Kidney epithelial cell (primary cell): ENCODE measurements at regions not wholly inside any gene's neighbourhood (a gene's known extent, or its start where the extent isn't known, plus 50 kb on each side); places are given as distances from the start of the nearest gene placed in this dataset.

ENCODE experiments used
- DNase-seq: peaks from one replicate; pipeline ENCODE4 v3.0.0-alpha.2; 2010; ENCODE audit warnings: low read depth
- H3K27me3 ChIP-seq: 2 replicates; pipeline ENCODE4 v1.6.0; 2011; ENCODE audit warnings: low read length; ENCODE audit not compliant: control insufficient read depth, insufficient read depth
- H3K36me3 ChIP-seq: 2 replicates; pipeline ENCODE4 v1.5.1; 2011; ENCODE audit warnings: low read length; ENCODE audit not compliant: control insufficient read depth, insufficient read depth
- H3K4me3 ChIP-seq: 2 replicates; pipeline ENCODE4 v1.5.1; 2011; ENCODE audit warnings: low read depth, mild to moderate bottlenecking, control low read depth, low read length
- TF ChIP-seq, protein P1 (sequence below): IDR thresholded peaks from 2 replicates; pipeline ENCODE4 v1.5.1; 2011; ENCODE audit warnings: mild to moderate bottlenecking, moderate library complexity, low read length, control low read depth, inconsistent platforms; ENCODE audit not compliant: insufficient read depth, poor library complexity, severe bottlenecking

DNA sequence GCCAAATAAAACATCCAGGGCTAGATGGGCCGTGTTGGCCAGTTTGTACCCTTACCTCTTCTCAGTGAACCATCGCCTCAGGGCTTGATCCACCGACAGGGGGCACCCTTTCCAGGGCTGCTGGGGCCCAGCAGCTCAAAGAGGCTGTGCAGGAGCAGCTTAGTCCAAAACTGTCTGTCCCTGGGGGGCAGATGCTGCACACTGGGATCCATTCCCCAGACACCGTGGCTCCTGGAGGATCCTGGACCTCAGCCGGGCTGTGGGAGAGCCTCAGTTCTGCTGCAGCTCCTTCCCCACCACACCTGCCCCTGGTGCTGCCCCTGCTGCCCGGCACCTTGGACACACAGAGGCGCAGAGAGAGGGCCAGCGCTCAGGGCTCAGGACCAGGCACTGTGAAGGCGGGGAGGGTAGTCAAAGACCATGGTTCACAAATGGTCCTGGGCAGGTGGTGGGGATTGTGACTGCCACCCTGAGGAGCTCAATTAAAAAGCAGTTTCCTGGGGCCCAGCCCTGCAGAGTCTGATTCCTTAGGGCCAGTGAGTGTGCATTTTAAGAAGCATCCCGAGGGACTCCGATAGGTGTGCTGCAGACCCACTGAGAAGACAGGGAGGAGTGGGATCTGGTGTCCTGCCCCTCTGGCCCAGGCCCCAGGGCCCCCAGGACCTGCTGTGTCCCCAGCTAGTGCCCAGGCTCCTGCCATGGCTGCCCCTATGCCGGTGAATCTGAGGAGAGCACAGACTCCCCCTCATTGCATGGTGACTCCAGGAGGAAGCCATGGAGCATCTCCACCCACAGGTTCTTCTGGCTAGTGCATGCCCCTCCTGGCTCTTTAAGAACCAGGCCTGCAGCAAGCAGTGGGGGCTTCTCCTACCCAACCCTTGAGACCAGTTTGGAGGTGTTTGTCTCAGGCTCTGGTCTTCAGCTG lies 86.5 kb upstream of the PRR20G start:
- no peak overlapping the region for H3K4me3 ChIP-seq
- TF ChIP-seq, protein P1, sequence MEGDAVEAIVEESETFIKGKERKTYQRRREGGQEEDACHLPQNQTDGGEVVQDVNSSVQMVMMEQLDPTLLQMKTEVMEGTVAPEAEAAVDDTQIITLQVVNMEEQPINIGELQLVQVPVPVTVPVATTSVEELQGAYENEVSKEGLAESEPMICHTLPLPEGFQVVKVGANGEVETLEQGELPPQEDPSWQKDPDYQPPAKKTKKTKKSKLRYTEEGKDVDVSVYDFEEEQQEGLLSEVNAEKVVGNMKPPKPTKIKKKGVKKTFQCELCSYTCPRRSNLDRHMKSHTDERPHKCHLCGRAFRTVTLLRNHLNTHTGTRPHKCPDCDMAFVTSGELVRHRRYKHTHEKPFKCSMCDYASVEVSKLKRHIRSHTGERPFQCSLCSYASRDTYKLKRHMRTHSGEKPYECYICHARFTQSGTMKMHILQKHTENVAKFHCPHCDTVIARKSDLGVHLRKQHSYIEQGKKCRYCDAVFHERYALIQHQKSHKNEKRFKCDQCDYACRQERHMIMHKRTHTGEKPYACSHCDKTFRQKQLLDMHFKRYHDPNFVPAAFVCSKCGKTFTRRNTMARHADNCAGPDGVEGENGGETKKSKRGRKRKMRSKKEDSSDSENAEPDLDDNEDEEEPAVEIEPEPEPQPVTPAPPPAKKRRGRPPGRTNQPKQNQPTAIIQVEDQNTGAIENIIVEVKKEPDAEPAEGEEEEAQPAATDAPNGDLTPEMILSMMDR = peak; percentile 39
- peaks cover 15% of the 10 kb centered on the region for H3K27me3 ChIP-seq
- no peak for DNase-seq
- no peaks in the 10 kb centered on the region for H3K36me3 ChIP-seq

DNA sequence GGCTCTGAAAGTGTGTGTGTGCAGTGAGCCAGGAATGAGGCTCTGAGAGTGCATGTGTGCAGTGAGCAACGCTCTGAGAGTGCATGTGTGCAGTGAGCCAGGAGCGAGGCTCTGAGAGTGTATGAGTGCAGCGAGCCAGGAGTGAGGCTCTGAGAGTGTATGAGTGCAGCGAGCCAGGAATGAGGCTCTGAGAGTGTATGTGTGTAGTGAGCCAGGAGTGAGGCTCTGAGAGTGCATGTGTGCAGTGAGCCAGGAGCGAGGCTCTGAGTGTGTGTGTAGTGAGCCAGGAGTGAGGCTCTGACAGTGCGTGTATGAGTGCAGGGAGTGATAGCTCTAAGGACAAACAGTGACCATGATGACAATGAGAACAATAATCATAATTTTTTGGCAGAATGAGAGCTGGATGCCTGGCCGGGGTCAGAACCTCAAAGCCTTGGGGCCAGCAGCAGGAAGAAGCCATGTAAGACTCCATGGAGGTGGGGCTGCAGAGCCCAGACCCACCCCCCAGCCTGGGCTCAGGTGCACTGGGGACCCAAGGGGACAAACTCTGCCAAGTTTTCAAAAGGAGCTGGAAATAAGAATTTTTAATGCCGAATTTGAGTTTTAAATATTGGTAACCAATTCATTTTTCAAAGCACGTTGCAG lies 85.7 kb upstream of the PRR20G start:
- TF ChIP-seq, protein P1 = no peak
- Histone ChIP-seq H3K4me3 (no peak overlapping the region), H3K36me3 (no peaks in the 10 kb centered on the region), H3K27me3 (peaks cover 19% of the 10 kb centered on the region)
- DNase-seq = no peak

DNA sequence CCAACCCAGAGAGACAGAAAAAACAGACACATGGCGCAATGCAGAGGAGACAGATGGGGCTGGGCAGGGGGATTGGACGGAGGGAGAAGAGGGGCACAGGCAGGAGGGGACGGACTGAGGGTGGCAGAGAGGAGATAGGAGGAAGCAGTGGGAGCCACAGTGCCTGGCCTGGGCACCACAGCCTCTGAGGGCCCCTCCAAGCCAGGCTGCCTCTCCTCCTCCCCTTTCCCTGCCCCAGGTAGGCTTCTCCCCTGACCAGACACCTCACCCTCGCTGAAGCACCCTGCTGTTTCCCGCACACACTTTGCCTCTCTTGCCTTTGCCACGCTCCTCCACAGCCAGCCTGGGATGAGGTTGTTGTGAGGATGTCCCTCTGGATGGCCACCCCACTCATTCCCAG lies 84.0 kb upstream of the PRR20G start:
- TF ChIP-seq, protein P1 = no peak
- H3K27me3 ChIP-seq = peaks cover 19% of the 10 kb centered on the region
- no peak for DNase-seq
- H3K4me3 ChIP-seq = no peak overlapping the region
- H3K36me3 ChIP-seq = no peaks in the 10 kb centered on the region

DNA sequence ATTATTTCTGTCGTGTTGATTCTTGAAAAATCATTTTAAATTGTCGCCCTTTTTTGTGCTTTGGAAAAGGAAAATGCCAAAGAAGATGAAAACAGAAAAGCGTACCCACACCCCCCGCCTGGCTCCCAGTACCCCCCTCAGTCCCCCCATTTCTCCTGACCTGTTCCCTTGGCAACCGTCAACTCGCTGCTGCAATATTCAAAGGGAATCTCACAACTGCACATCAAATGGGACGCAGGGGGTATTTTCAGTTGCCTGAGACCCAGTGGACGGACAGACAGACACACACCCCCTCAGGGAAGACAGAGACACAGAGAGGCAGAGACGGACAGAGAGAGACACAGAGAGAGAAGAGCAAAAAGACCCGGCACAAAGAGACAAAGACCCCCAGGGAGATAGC lies 83.5 kb upstream of the PRR20G start:
- TF ChIP-seq, protein P1 = no peak

DNA sequence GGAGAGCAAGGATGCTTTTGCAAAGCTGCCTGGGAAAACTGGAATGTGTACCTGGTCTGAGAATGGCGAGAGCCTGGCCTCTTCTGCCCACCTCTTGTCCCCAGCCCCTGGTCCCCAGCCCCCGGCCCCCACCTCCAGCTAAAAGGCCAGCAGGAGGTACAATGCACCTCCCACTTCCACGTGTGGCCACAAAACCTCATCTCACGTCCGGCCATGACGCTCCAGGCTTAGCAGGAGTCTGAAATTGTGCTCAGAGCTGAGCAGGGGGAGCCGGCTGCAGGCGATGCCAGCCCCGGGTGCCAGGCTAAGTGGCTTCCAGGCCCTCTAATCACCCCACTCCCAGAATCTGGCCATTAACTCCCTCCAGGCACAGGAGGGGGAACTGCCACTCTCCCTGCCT lies 83.1 kb upstream of the PRR20G start:
- no peak for DNase-seq
- H3K36me3 ChIP-seq = no peaks in the 10 kb centered on the region
- TF ChIP-seq, protein P1 = no peak
- H3K4me3 ChIP-seq = no peak overlapping the region
- H3K27me3 ChIP-seq = peaks cover 19% of the 10 kb centered on the region

More for the DNA sequence above, 83.5 kb upstream of the PRR20G start:
- DNase-seq = no peak
- Histone ChIP-seq H3K4me3 (no peak overlapping the region), H3K36me3 (no peaks in the 10 kb centered on the region), H3K27me3 (peaks cover 19% of the 10 kb centered on the region)
